22Rv1 (cell line): ENCODE measurements at regions not wholly inside any gene's neighbourhood (a gene's known extent, or its start where the extent isn't known, plus 50 kb on each side); places are given as distances from the start of the nearest gene placed in this dataset.

Experiments used
- CTCF ChIP-seq: fragments of 450-650 bp; IDR thresholded peaks from 2 replicates; pipeline ENCODE4 v1.5.1; 2017; ENCODE audit warnings: mild to moderate bottlenecking
- ZFX ChIP-seq: fragments of 450-650 bp; IDR thresholded peaks from 2 replicates; pipeline ENCODE4 v1.6.1; 2017; ENCODE audit warnings: antibody characterized with exemption, borderline replicate concordance

GRCh38 chr18:78540636-78541529 lies 438.7 kb upstream of the SALL3 start:
- TF ChIP-seq CTCF, result no peak
- no peak for TF ChIP-seq ZFX
